NCI-H1105 (cell line): ENCODE measurements at regions not wholly inside any gene's neighbourhood (a gene's known extent, or its start where the extent isn't known, plus 50 kb on each side); places are given as distances from the start of the nearest gene placed in this dataset.

Source experiments
- DNase-seq: peaks from one replicate; lab custom pipeline; 2025; lab: John Stamatoyannopoulos, UW

- DNase-seq = no peak
Measured at GRCh38 chr1:56189946-56190805, 389.2 kb downstream of the PLPP3 start.

GRCh38 chr1:56189454-56189853, 389.9 kb downstream of the PLPP3 start:
- no peak for DNase-seq

- no peak for DNase-seq
Measured at GRCh38 chr1:56188855-56189254, 390.5 kb downstream of the PLPP3 start.

- no peak for DNase-seq
Measured at GRCh38 chr1:56188221-56188620, 391.1 kb downstream of the PLPP3 start.

GRCh38 chr1:56187405-56187804, 392.0 kb downstream of the PLPP3 start:
- DNase-seq = no peak

GRCh38 chr1:56185493-56185892, 393.9 kb downstream of the PLPP3 start:
- no peak for DNase-seq

GRCh38 chr1:56183151-56183550, 396.2 kb downstream of the PLPP3 start:
- no peak for DNase-seq

- no peak for DNase-seq
Measured at GRCh38 chr1:56180520-56181190, 398.7 kb downstream of the PLPP3 start.

- DNase-seq = no peak
Measured at GRCh38 chr1:56179543-56179942, 399.8 kb downstream of the PLPP3 start.

- no peak for DNase-seq
Measured at GRCh38 chr1:56175211-56175610, 404.2 kb downstream of the PLPP3 start.

- no peak for DNase-seq
Measured at GRCh38 chr1:56174176-56174885, 405.0 kb downstream of the PLPP3 start.

GRCh38 chr1:56173736-56174135, 405.6 kb downstream of the PLPP3 start:
- DNase-seq = no peak

GRCh38 chr1:56171670-56172069, 407.7 kb downstream of the PLPP3 start:
- no peak for DNase-seq

- no peak for DNase-seq
Measured at GRCh38 chr1:56170784-56171320, 408.5 kb downstream of the PLPP3 start.

GRCh38 chr1:56169856-56170255, 409.5 kb downstream of the PLPP3 start:
- DNase-seq = no peak

GRCh38 chr1:56168176-56168575, 411.2 kb downstream of the PLPP3 start:
- no peak for DNase-seq

- DNase-seq = no peak
Measured at GRCh38 chr1:56167596-56167995, 411.8 kb downstream of the PLPP3 start.

GRCh38 chr1:56160773-56161315, 418.5 kb downstream of the PLPP3 start:
- no peak for DNase-seq

- no peak for DNase-seq
Measured at GRCh38 chr1:56156971-56157876, 422.1 kb downstream of the PLPP3 start.

- DNase-seq = peak; percentile 62
Measured at GRCh38 chr1:56153276-56153675, 426.1 kb downstream of the PLPP3 start.

GRCh38 chr1:56152635-56153034, 426.7 kb downstream of the PLPP3 start:
- DNase-seq = no peak
